Neural cell (in vitro differentiated cells): ENCODE measurements at regions not wholly inside any gene's neighbourhood (a gene's known extent, or its start where the extent isn't known, plus 50 kb on each side); places are given as distances from the start of the nearest gene placed in this dataset.

Source experiments
- H2AFZ ChIP-seq: fragments of 200-600, 300-800 bp; sonication (generic), shearing (Covaris generic); 2 replicates; pipeline ENCODE4 v1.6.0; 2014; ENCODE audit warnings: low read depth, mild to moderate bottlenecking, antibody characterized with exemption, low read length, moderate library complexity
- H3F3A ChIP-seq: fragments of 200-600 bp; shearing (Covaris generic); 2 replicates; pipeline ENCODE4 v1.6.1; 2016; ENCODE audit warnings: mild to moderate bottlenecking, moderate library complexity, mixed read lengths, antibody characterized with exemption, low read length; ENCODE audit not compliant: insufficient read depth, poor library complexity, severe bottlenecking
- H3K27ac ChIP-seq: fragments of 200-600, 300-800 bp; sonication (generic), shearing (Covaris generic); 2 replicates; pipeline ENCODE4 v1.5.1; 2014; ENCODE audit warnings: mild to moderate bottlenecking, low read length, moderate library complexity
- H3K27me3 ChIP-seq: fragments of 300-800, 200-600 bp; sonication (generic), shearing (Covaris generic); 2 replicates; pipeline ENCODE4 v1.6.0; 2014; ENCODE audit warnings: mild to moderate bottlenecking, low read depth, low read length, moderate library complexity; ENCODE audit not compliant: insufficient read depth
- H3K36me3 ChIP-seq: fragments of 300-800, 200-600 bp; sonication (generic), shearing (Covaris generic); 2 replicates; pipeline ENCODE4 v1.5.1; 2014; ENCODE audit warnings: mild to moderate bottlenecking, antibody characterized with exemption, low read length, moderate library complexity; ENCODE audit not compliant: insufficient read depth
- H3K4me2 ChIP-seq: fragments of 300-800, 200-600 bp; sonication (generic), shearing (Covaris generic); 2 replicates; pipeline ENCODE4 v1.6.0; 2014; ENCODE audit warnings: mild to moderate bottlenecking, low read length
- H3K4me3 ChIP-seq: fragments of 300-800, 200-600 bp; sonication (generic), shearing (Covaris generic); 2 replicates; pipeline ENCODE4 v1.5.1; 2014; ENCODE audit warnings: mild to moderate bottlenecking, low read length, moderate library complexity
- H3K79me2 ChIP-seq: fragments of 200-600 bp; shearing (Covaris generic); replicated peaks from 2 replicates; pipeline ENCODE4 v1.6.0; 2014; ENCODE audit warnings: mild to moderate bottlenecking, low read length, moderate library complexity; ENCODE audit not compliant: insufficient read depth
- H3K9ac ChIP-seq: fragments of 300-800, 200-600 bp; sonication (generic), shearing (Covaris generic); 2 replicates; pipeline ENCODE4 v1.6.1; 2016; ENCODE audit warnings: mild to moderate bottlenecking, low read length, mixed read lengths
- H3K9me2 ChIP-seq: fragments of 200-600 bp; shearing (Covaris generic); 2 replicates; pipeline ENCODE4 v1.6.1; 2016; ENCODE audit warnings: mild to moderate bottlenecking, low read length, mixed read lengths; ENCODE audit not compliant: insufficient read depth
- H3K9me3 ChIP-seq: fragments of 200-600, 300-800 bp; sonication (generic), shearing (Covaris generic); 2 replicates; pipeline ENCODE4 v1.6.1; 2016; ENCODE audit warnings: mild to moderate bottlenecking, mixed run types, low read length, moderate library complexity, mixed read lengths
- H4K20me1 ChIP-seq: fragments of 200-600 bp; shearing (Covaris generic); 2 replicates; pipeline ENCODE4 v1.6.1; 2016; ENCODE audit warnings: mild to moderate bottlenecking, mixed run types; ENCODE audit not compliant: insufficient read depth
- CTCF ChIP-seq: fragments of 450-650 bp; IDR thresholded peaks from 2 replicates; pipeline ENCODE4 v1.5.1; 2014; ENCODE audit warnings: antibody characterized with exemption, mild to moderate bottlenecking, moderate library complexity; ENCODE audit not compliant: poor library complexity, severe bottlenecking
- EP300 ChIP-seq: fragments of 450-650 bp; conservative IDR thresholded peaks from 2 replicates; pipeline ENCODE4 v1.6.1; 2014; ENCODE audit warnings: antibody characterized with exemption, mild to moderate bottlenecking, moderate library complexity; ENCODE audit not compliant: poor library complexity, severe bottlenecking
- EZH2 ChIP-seq: fragments of 200-600, 300-800 bp; shearing (Covaris generic), sonication (generic); IDR thresholded peaks from 2 replicates; pipeline ENCODE4 v1.6.1; 2014; ENCODE audit warnings: antibody characterized with exemption, low read length, borderline replicate concordance, mild to moderate bottlenecking; ENCODE audit not compliant: insufficient read depth, poor library complexity, severe bottlenecking
- MXI1 ChIP-seq: fragments of 450-650 bp; conservative IDR thresholded peaks from 2 replicates; pipeline ENCODE4 v1.6.1; 2014; ENCODE audit warnings: antibody characterized with exemption, mild to moderate bottlenecking; ENCODE audit not compliant: poor library complexity, severe bottlenecking
- POLR2AphosphoS5 ChIP-seq: IDR thresholded peaks from 2 replicates; pipeline ENCODE4 v1.6.1; 2012
- RAD21 ChIP-seq: fragments of 450-650 bp; conservative IDR thresholded peaks from 2 replicates; pipeline ENCODE4 v1.6.1; 2014; ENCODE audit warnings: antibody characterized with exemption, mild to moderate bottlenecking, moderate library complexity
- REST ChIP-seq: IDR thresholded peaks from 2 replicates; pipeline ENCODE4 v1.6.1; 2012; ENCODE audit warnings: borderline replicate concordance
- SMC3 ChIP-seq: fragments of 450-650 bp; conservative IDR thresholded peaks from 2 replicates; pipeline ENCODE4 v1.6.1; 2014; ENCODE audit warnings: antibody characterized with exemption, mild to moderate bottlenecking, moderate library complexity; ENCODE audit not compliant: poor library complexity
- TAF1 ChIP-seq: IDR thresholded peaks from 2 replicates; pipeline ENCODE4 v1.6.1; 2012; ENCODE audit warnings: low read depth

- Histone ChIP-seq H3K27me3 (no peaks in the 10 kb centered on the region), H3K9ac (no peak overlapping the region), H3K9me3 (no peaks in the 10 kb centered on the region), H3K36me3 (no peaks in the 10 kb centered on the region), H3K4me2 (no peak overlapping the region), H3K4me3 (no peak overlapping the region), H2AFZ (no peak overlapping the region), H3K79me2 (no peaks in the 10 kb centered on the region), H4K20me1 (no peaks in the 10 kb centered on the region), H3F3A (no peaks in the 10 kb centered on the region), H3K9me2 (no peaks in the 10 kb centered on the region), H3K27ac (no peak overlapping the region)
- TF ChIP-seq CTCF: no peak
- no peak for TF ChIP-seq MXI1
- TF ChIP-seq POLR2AphosphoS5: no peak
- no peak for TF ChIP-seq TAF1
- no peak for TF ChIP-seq EZH2
- no peak for TF ChIP-seq SMC3
- TF ChIP-seq EP300: no peak
- TF ChIP-seq RAD21: no peak
- TF ChIP-seq REST: no peak
Observed at GRCh38 chr2:217611626-217612127, 391.1 kb downstream of the TNS1 start.

- no peaks in the 10 kb centered on the region for H3K79me2 ChIP-seq
- no peak overlapping the region for H3K4me3 ChIP-seq
- no peak overlapping the region for H3K4me2 ChIP-seq
- H3K27ac ChIP-seq: no peak overlapping the region
- no peaks in the 10 kb centered on the region for H3K9me3 ChIP-seq
- TF ChIP-seq REST (no peak), RAD21 (no peak), CTCF (no peak)
- no peak overlapping the region for H3K9ac ChIP-seq
- no peaks in the 10 kb centered on the region for H4K20me1 ChIP-seq
- H3K27me3 ChIP-seq: no peaks in the 10 kb centered on the region
- H2AFZ ChIP-seq: no peak overlapping the region
- H3K9me2 ChIP-seq: no peaks in the 10 kb centered on the region
- H3K36me3 ChIP-seq: no peaks in the 10 kb centered on the region
- H3F3A ChIP-seq: no peaks in the 10 kb centered on the region
Observed at GRCh38 chr2:217611056-217611455, 391.7 kb downstream of the TNS1 start.
